ENCODE measurements at regions not wholly inside any gene's neighbourhood (a gene's known extent, or its start where the extent isn't known, plus 50 kb on each side); places are given as distances from the start of the nearest gene placed in this dataset.

- TF ChIP-seq CTCF (optimal IDR thresholded peaks at IDR 0.05 in 1 of 3, IDR thresholded peaks at IDR 0.05 in 1 of 3, conservative IDR thresholded peaks at IDR 0.05 in 1 of 3; ENCODE audit: extremely low read depth in 1 of 3, insufficient read depth in 2 of 3, low read length in 3 of 3) (no peak), EZH2 (IDR thresholded peaks at IDR 0.05; ENCODE audit: low read length) (no peak)
Observed at GRCh38 chr15:95475067-95475466, 855.4 kb upstream of the NR2F2 start.

Data from keratinocyte (primary cell).